Stimulated activated memory B cell treated with anti-CD40 and anti-IgM and Interleukin-4, amounts not matched to agents 10 μg/mL and 1 μg/mL and 100 μg/mL, for 72 hours (primary cell): ENCODE measurements at regions not wholly inside any gene's neighbourhood (a gene's known extent, or its start where the extent isn't known, plus 50 kb on each side); places are given as distances from the start of the nearest gene placed in this dataset.
"Not testable (repeated sequence)": the region's sequence is repeated elsewhere in the genome, so short reads cannot be mapped to it uniquely, and the experiment has no call there.

Source experiments
- ATAC-seq: fragments of 150-1000 bp; cut with Tn5 transposase; 2 replicates; pipeline ENCODE4 v1.10.0; 2021
- H3K27ac Mint-ChIP-seq: one replicate; pipeline ENCODE4 v1.8.0; 2022; ENCODE audit warnings: mild to moderate bottlenecking, mixed read lengths
- H3K27me3 Mint-ChIP-seq: one replicate; pipeline ENCODE4 v1.8.0; 2022; ENCODE audit warnings: mixed read lengths
- H3K36me3 Mint-ChIP-seq: one replicate; pipeline ENCODE4 v1.8.0; 2022; ENCODE audit warnings: mixed read lengths
- H3K4me1 Mint-ChIP-seq: one replicate; pipeline ENCODE4 v1.8.0; 2022; ENCODE audit warnings: mixed read lengths
- H3K4me3 Mint-ChIP-seq: one replicate; pipeline ENCODE4 v1.8.0; 2022; ENCODE audit warnings: mild to moderate bottlenecking, moderate library complexity, mixed read lengths
- H3K9me3 Mint-ChIP-seq: one replicate; pipeline ENCODE4 v1.8.0; 2022; ENCODE audit warnings: mixed read lengths

- H3K27ac Mint-ChIP-seq: no peak overlapping the region
Measured at GRCh38 chr3:194885766-194886165, 200.1 kb downstream of the FAM43A start.

GRCh38 chr3:194886836-194887235, 201.2 kb downstream of the FAM43A start:
- no peaks in the 10 kb centered on the region for H3K4me1 Mint-ChIP-seq
- ATAC-seq: no peak
- peaks cover 12% of the 10 kb centered on the region for H3K9me3 Mint-ChIP-seq
- H3K27me3 Mint-ChIP-seq: peaks cover 5% of the 10 kb centered on the region
- H3K36me3 Mint-ChIP-seq: peaks cover 6% of the 10 kb centered on the region
- no peak overlapping the region for H3K4me3 Mint-ChIP-seq
- H3K27ac Mint-ChIP-seq: no peak overlapping the region

More at GRCh38 chr3:194885766-194886165, 200.1 kb downstream of the FAM43A start:
- Mint-ChIP-seq H3K27me3 (peaks cover 11% of the 10 kb centered on the region), H3K36me3 (peaks cover 6% of the 10 kb centered on the region), H3K9me3 (peaks cover 12% of the 10 kb centered on the region), H3K4me3 (no peak overlapping the region), H3K4me1 (no peaks in the 10 kb centered on the region)
- ATAC-seq: no peak

GRCh38 chr3:194888062-194888461, 202.4 kb downstream of the FAM43A start:
- not testable (repeated sequence) for H3K4me3 Mint-ChIP-seq, H3K36me3 Mint-ChIP-seq, ATAC-seq, H3K4me1 Mint-ChIP-seq, H3K27me3 Mint-ChIP-seq, H3K27ac Mint-ChIP-seq
- peaks cover 18% of the 10 kb centered on the region for H3K9me3 Mint-ChIP-seq

- Mint-ChIP-seq H3K4me1 (peaks cover 14% of the 10 kb centered on the region), H3K9me3 (peaks cover 12% of the 10 kb centered on the region), H3K36me3 (peaks cover 6% of the 10 kb centered on the region), H3K4me3 (no peak overlapping the region), H3K27ac (no peak overlapping the region), H3K27me3 (no peaks in the 10 kb centered on the region)
- ATAC-seq: no peak
Measured at GRCh38 chr3:194888916-194889315, 203.2 kb downstream of the FAM43A start.

- Mint-ChIP-seq H3K4me1 (peaks cover 14% of the 10 kb centered on the region), H3K27ac (no peak overlapping the region), H3K36me3 (peaks cover 6% of the 10 kb centered on the region), H3K4me3 (no peak overlapping the region), H3K9me3 (peaks cover 18% of the 10 kb centered on the region), H3K27me3 (no peaks in the 10 kb centered on the region)
- ATAC-seq: no peak
Measured at GRCh38 chr3:194890091-194890490, 204.4 kb downstream of the FAM43A start.

GRCh38 chr3:194893121-194893987, 207.7 kb downstream of the FAM43A start:
- H3K27ac Mint-ChIP-seq: no peak overlapping the region
- H3K9me3 Mint-ChIP-seq: peaks cover 18% of the 10 kb centered on the region
- H3K4me1 Mint-ChIP-seq: peaks cover 38% of the 10 kb centered on the region
- peak; percentile 83 for ATAC-seq
- no peaks in the 10 kb centered on the region for H3K36me3 Mint-ChIP-seq
- H3K27me3 Mint-ChIP-seq: no peaks in the 10 kb centered on the region
- no peak overlapping the region for H3K4me3 Mint-ChIP-seq

- Mint-ChIP-seq H3K4me3 (no peak overlapping the region), H3K36me3 (peaks cover 2% of the 10 kb centered on the region), H3K4me1 (peaks cover 38% of the 10 kb centered on the region), H3K9me3 (peaks cover 18% of the 10 kb centered on the region), H3K27me3 (no peaks in the 10 kb centered on the region), H3K27ac (no peak overlapping the region)
- ATAC-seq: no peak
Measured at GRCh38 chr3:194894538-194894937, 208.9 kb downstream of the FAM43A start.

- ATAC-seq: no peak
- no peak overlapping the region for H3K4me3 Mint-ChIP-seq
Measured at GRCh38 chr3:194900854-194901522, 215.3 kb downstream of the FAM43A start.

GRCh38 chr3:194903447-194903846, 217.8 kb downstream of the FAM43A start:
- H3K4me3 Mint-ChIP-seq, H3K27ac Mint-ChIP-seq, H3K36me3 Mint-ChIP-seq, ATAC-seq, H3K9me3 Mint-ChIP-seq, H3K27me3 Mint-ChIP-seq: not testable (repeated sequence)
- H3K4me1 Mint-ChIP-seq: peaks cover 18% of the 10 kb centered on the region

More at GRCh38 chr3:194900854-194901522, 215.3 kb downstream of the FAM43A start:
- Mint-ChIP-seq H3K4me1 (peaks cover 29% of the 10 kb centered on the region), H3K36me3 (peaks cover 5% of the 10 kb centered on the region), H3K27me3 (no peaks in the 10 kb centered on the region), H3K9me3 (peaks cover 9% of the 10 kb centered on the region), H3K27ac (no peak overlapping the region)

GRCh38 chr3:194904999-194905398, 219.3 kb downstream of the FAM43A start:
- H3K27ac Mint-ChIP-seq, H3K4me3 Mint-ChIP-seq, H3K9me3 Mint-ChIP-seq, H3K27me3 Mint-ChIP-seq, ATAC-seq, H3K36me3 Mint-ChIP-seq: not testable (repeated sequence)
- H3K4me1 Mint-ChIP-seq: peaks cover 18% of the 10 kb centered on the region

- Mint-ChIP-seq H3K36me3 (no peaks in the 10 kb centered on the region), H3K27me3 (no peaks in the 10 kb centered on the region), H3K4me3 (no peak overlapping the region), H3K4me1 (peaks cover 24% of the 10 kb centered on the region), H3K27ac (no peak overlapping the region), H3K9me3 (no peaks in the 10 kb centered on the region)
- no peak for ATAC-seq
Measured at GRCh38 chr3:194905696-194906095, 220.0 kb downstream of the FAM43A start.

- H3K4me1 Mint-ChIP-seq: peaks cover 25% of the 10 kb centered on the region
- H3K9me3 Mint-ChIP-seq: no peaks in the 10 kb centered on the region
- H3K27ac Mint-ChIP-seq: no peak overlapping the region
- no peak overlapping the region for H3K4me3 Mint-ChIP-seq
- ATAC-seq: no peak
- H3K36me3 Mint-ChIP-seq: no peaks in the 10 kb centered on the region
- H3K27me3 Mint-ChIP-seq: peaks cover 4% of the 10 kb centered on the region
Measured at GRCh38 chr3:194906229-194906629, 220.5 kb downstream of the FAM43A start.

GRCh38 chr3:194906970-194907629, 221.4 kb downstream of the FAM43A start:
- ATAC-seq: no peak
- no peaks in the 10 kb centered on the region for H3K36me3 Mint-ChIP-seq
- H3K27ac Mint-ChIP-seq: no peak overlapping the region
- no peaks in the 10 kb centered on the region for H3K9me3 Mint-ChIP-seq
- peaks cover 20% of the 10 kb centered on the region for H3K4me1 Mint-ChIP-seq
- H3K4me3 Mint-ChIP-seq: no peak overlapping the region
- H3K27me3 Mint-ChIP-seq: peaks cover 5% of the 10 kb centered on the region

GRCh38 chr3:194907811-194908210, 222.1 kb downstream of the FAM43A start:
- peaks cover 20% of the 10 kb centered on the region for H3K4me1 Mint-ChIP-seq
- H3K27me3 Mint-ChIP-seq: peaks cover 5% of the 10 kb centered on the region
- no peaks in the 10 kb centered on the region for H3K36me3 Mint-ChIP-seq
- no peaks in the 10 kb centered on the region for H3K9me3 Mint-ChIP-seq
- H3K4me3 Mint-ChIP-seq: no peak overlapping the region
- ATAC-seq: no peak
- no peak overlapping the region for H3K27ac Mint-ChIP-seq

GRCh38 chr3:194908496-194908895, 222.8 kb downstream of the FAM43A start:
- H3K27me3 Mint-ChIP-seq: peaks cover 5% of the 10 kb centered on the region
- peaks cover 2% of the 10 kb centered on the region for H3K9me3 Mint-ChIP-seq
- no peaks in the 10 kb centered on the region for H3K36me3 Mint-ChIP-seq
- peaks cover 20% of the 10 kb centered on the region for H3K4me1 Mint-ChIP-seq
- ATAC-seq: no peak
- no peak overlapping the region for H3K4me3 Mint-ChIP-seq
- H3K27ac Mint-ChIP-seq: no peak overlapping the region
